BJ (cell line): ENCODE measurements at regions not wholly inside any gene's neighbourhood (a gene's known extent, or its start where the extent isn't known, plus 50 kb on each side); places are given as distances from the start of the nearest gene placed in this dataset.

ENCODE experiments used
- CTCF ChIA-PET: fragments of 350-600 bp; formaldehyde crosslinking; extraction: SDS; loops from one replicate; lab custom pipeline; 2021; ENCODE audit warnings: antibody characterized with exemption, inconsistent platforms; lab: Yijun Ruan, JAX
- POLR2A ChIA-PET: fragments of 300-600 bp; sonication (Branson Sonifier 250); formaldehyde crosslinking; extraction: SDS; loops from one replicate; lab custom pipeline; 2021; ENCODE audit warnings: antibody characterized with exemption; lab: Charles Lee
- DNase-seq: peaks from one replicate; pipeline ENCODE4 v3.0.0-alpha.2; 2011; ENCODE audit warnings: low read depth
- H3K27me3 ChIP-seq: 2 replicates; pipeline ENCODE4 v1.6.0; 2011; ENCODE audit warnings: low read length; ENCODE audit not compliant: control insufficient read depth, insufficient read depth
- H3K36me3 ChIP-seq: 2 replicates; pipeline ENCODE4 v1.5.1; 2011; ENCODE audit warnings: low read length; ENCODE audit not compliant: control insufficient read depth, insufficient read depth
- H3K4me3 ChIP-seq: 2 replicates; pipeline ENCODE4 v1.5.1; 2011; ENCODE audit warnings: low read depth, mild to moderate bottlenecking, control low read depth, low read length
- TF ChIP-seq, protein P1 (sequence below): IDR thresholded peaks from 2 replicates; pipeline ENCODE4 v1.5.1; 2011; ENCODE audit warnings: low read depth, mild to moderate bottlenecking, control low read depth, inconsistent platforms, low read length, moderate library complexity; ENCODE audit not compliant: insufficient read depth

DNA sequence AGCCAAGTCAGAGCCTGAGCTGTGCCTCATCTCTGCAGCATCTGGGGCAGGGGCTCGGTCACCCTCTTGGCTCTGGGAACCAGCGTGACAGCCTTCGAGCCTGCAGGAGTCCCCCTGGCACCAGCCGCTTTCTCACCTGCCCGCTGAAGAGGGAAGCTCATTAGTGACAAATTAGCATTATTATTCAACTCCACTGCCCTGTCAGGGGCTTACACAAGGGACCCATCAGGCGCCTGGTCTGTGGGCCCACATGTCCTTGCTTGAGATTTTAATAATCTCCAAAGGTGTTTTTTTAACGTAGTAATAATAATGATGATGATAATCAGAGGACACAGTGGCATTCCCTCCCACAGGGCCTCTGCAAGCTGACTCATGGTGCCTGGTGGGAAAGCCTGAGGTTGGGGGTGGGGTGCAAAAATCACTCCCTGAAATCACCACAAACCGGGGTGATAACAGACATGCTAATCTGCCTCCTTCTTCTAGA lies 98.1 kb upstream of the IGSF21 start:
- Histone ChIP-seq H3K27me3 (no peaks in the 10 kb centered on the region), H3K36me3 (no peaks in the 10 kb centered on the region), H3K4me3 (no peak overlapping the region)
- no peak for DNase-seq
- ChIA-PET POLR2A (no interaction called here), CTCF (no interaction called here)
- TF ChIP-seq, protein P1, sequence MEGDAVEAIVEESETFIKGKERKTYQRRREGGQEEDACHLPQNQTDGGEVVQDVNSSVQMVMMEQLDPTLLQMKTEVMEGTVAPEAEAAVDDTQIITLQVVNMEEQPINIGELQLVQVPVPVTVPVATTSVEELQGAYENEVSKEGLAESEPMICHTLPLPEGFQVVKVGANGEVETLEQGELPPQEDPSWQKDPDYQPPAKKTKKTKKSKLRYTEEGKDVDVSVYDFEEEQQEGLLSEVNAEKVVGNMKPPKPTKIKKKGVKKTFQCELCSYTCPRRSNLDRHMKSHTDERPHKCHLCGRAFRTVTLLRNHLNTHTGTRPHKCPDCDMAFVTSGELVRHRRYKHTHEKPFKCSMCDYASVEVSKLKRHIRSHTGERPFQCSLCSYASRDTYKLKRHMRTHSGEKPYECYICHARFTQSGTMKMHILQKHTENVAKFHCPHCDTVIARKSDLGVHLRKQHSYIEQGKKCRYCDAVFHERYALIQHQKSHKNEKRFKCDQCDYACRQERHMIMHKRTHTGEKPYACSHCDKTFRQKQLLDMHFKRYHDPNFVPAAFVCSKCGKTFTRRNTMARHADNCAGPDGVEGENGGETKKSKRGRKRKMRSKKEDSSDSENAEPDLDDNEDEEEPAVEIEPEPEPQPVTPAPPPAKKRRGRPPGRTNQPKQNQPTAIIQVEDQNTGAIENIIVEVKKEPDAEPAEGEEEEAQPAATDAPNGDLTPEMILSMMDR = no peak

DNA sequence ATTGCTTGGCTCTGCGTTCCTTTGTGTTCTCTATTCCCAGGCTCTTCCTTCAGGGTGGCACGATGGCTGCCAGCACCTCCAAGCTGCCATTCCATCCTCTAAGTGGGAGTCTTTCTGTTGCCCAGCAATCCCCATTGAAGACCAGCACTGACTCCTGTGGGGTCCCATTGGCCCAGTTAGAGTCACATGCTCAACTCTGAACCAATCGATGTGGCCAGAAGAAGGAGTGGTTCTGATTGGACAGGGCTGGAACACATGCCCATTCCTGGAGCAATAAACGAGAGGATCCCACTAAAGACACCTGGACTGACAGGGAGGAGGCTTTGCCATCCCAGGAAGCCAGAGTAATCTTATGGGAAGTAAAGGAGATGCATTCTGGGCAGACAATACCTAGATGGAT lies 97.2 kb upstream of the IGSF21 start:
- ChIA-PET CTCF (no interaction called here), POLR2A (no interaction called here)
- Histone ChIP-seq H3K4me3 (no peak overlapping the region), H3K27me3 (no peaks in the 10 kb centered on the region), H3K36me3 (no peaks in the 10 kb centered on the region)
- TF ChIP-seq, protein P1 = no peak
- no peak for DNase-seq

DNA sequence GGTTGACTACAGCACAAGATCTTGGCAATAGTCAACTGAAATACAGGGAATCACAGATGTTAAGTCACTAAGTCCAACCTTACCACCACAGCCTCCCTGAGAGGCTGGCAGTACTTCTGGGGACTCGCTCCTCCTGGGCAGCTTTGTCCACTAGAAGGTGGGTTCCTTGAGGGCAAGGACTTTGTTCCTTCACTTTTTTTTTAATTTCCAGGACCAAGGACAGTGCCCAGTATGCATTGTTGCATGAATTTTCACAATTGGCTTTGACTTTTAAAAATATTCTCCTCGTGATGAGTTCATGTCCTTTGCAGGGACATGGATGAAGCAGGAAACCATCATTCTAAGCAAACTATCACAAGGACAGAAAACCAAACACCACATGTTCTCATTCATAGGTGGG lies 96.7 kb upstream of the IGSF21 start:
- Histone ChIP-seq H3K27me3 (no peaks in the 10 kb centered on the region; the same call in 1 of the 2 replicates), H3K36me3 (no peaks in the 10 kb centered on the region), H3K4me3 (no peak overlapping the region)
- ChIA-PET POLR2A (no interaction called here), CTCF (no interaction called here)
- DNase-seq = no peak
- TF ChIP-seq, protein P1 = no peak

DNA sequence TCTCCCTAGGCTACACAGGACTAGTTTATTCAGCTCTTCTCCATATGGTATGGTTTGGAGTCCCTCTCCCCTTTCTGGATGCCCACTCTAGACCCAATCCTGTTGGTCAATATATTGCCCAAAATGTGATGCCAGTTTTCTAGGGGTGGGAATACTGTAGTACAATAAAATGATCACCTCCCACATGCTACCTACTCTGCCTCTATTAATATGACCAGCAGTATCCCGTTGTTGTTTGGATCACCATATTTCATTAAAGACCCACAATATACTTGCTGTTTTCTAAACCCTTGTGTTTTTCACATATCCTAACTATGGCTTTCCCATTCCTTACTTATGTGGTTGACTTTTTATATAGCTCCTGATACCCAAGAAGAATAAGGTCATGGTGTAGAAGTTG lies 95.9 kb upstream of the IGSF21 start:
- Histone ChIP-seq H3K4me3 (no peak overlapping the region), H3K36me3 (no peaks in the 10 kb centered on the region), H3K27me3 (no peaks in the 10 kb centered on the region; the same call in 1 of the 2 replicates)
- POLR2A ChIA-PET = no interaction called here
- no peak for DNase-seq
- CTCF ChIA-PET = no interaction called here
- TF ChIP-seq, protein P1 = no peak

DNA sequence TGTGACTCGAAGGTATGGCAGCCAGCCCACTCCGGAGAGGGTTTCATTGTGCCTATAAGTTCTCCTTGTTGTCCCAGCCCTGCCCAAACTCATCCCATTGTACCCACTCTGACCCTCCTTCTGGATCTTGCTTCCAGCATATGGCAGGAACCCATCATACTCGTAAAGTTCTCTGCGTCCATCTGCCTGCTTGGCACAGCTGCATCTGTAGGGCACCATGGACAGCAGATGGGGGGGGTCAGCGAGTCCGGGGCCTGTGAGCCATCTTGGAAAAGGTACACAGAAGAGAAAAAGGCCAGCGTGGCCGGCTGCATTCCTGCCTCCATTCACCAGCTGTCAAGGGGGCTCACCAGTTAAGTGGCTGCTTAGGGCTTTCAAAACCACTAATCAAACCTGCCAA lies 94.9 kb upstream of the IGSF21 start:
- Histone ChIP-seq H3K4me3 (no peak overlapping the region), H3K36me3 (no peaks in the 10 kb centered on the region), H3K27me3 (no peaks in the 10 kb centered on the region; the same call in 1 of the 2 replicates)
- CTCF ChIA-PET = no interaction called here
- TF ChIP-seq, protein P1 = no peak
- no peak for DNase-seq
- POLR2A ChIA-PET = no interaction called here
